ENCODE measurements at regions not wholly inside any gene's neighbourhood (a gene's known extent, or its start where the extent isn't known, plus 50 kb on each side); places are given as distances from the start of the nearest gene placed in this dataset.

DNA sequence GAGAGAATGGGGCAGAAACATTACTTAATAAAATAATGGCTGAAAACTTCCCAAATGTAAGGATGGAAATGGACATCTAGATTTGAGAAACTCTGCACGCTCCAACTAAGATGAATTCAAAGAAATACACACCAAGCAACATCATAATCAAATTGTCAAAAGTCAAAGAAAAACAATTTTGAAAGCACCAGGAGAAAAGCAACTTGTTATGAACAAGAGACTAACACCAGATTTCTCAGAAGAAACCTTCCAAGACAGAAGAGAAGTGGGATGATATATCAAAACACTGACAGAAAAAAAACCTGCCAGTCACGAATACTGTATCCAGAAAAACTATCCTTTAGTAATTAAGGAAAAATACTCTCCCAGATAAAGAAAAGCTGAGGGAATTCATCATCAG, 208.6 kb upstream of the SAMSN1 start:
- ATAC-seq (replicated peaks in 1 of 2) (no peak), DNase-seq (no peak)
- no peaks in the 10 kb centered on the region for H3K27me3 Mint-ChIP-seq (ENCODE audit: low read depth)
- H3K4me1 Mint-ChIP-seq (ENCODE audit: low read depth): no peaks in the 10 kb centered on the region
- H3K4me3 Mint-ChIP-seq: no peak overlapping the region
- H3K9me3 Mint-ChIP-seq: peaks cover 0 to 2% of the 10 kb centered on the region in 2 donors
- no peak overlapping the region for H3K27ac Mint-ChIP-seq
- H3K36me3 Mint-ChIP-seq (ENCODE audit: insufficient read depth in 2 of 2): no peaks in the 10 kb centered on the region

DNA sequence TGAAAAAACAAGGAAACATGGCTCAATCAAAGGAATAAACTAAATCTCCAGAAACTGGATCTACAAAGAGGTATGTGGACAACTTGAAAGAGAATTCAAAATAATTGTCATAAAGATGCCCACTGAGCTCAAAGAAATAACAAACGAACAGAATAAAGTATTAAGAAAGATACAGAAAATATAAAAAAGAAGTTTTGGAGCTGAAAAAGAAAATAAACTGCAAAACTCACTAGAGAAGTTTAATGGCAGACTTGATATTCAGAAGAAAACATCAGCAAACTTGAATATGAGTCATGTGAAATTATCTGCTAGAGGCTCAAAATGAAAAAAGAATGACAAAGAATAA, 208.1 kb upstream of the SAMSN1 start:
- peaks cover 0 to 2% of the 10 kb centered on the region in 2 donors for H3K9me3 Mint-ChIP-seq
- H3K27me3 Mint-ChIP-seq (ENCODE audit: low read depth): no peaks in the 10 kb centered on the region
- H3K27ac Mint-ChIP-seq: no peak overlapping the region
- no peak overlapping the region for H3K4me3 Mint-ChIP-seq
- no peak for DNase-seq
- H3K4me1 Mint-ChIP-seq (ENCODE audit: low read depth): no peaks in the 10 kb centered on the region
- no peaks in the 10 kb centered on the region for H3K36me3 Mint-ChIP-seq (ENCODE audit: insufficient read depth in 2 of 2)
- ATAC-seq (replicated peaks in 1 of 2): no peak

DNA sequence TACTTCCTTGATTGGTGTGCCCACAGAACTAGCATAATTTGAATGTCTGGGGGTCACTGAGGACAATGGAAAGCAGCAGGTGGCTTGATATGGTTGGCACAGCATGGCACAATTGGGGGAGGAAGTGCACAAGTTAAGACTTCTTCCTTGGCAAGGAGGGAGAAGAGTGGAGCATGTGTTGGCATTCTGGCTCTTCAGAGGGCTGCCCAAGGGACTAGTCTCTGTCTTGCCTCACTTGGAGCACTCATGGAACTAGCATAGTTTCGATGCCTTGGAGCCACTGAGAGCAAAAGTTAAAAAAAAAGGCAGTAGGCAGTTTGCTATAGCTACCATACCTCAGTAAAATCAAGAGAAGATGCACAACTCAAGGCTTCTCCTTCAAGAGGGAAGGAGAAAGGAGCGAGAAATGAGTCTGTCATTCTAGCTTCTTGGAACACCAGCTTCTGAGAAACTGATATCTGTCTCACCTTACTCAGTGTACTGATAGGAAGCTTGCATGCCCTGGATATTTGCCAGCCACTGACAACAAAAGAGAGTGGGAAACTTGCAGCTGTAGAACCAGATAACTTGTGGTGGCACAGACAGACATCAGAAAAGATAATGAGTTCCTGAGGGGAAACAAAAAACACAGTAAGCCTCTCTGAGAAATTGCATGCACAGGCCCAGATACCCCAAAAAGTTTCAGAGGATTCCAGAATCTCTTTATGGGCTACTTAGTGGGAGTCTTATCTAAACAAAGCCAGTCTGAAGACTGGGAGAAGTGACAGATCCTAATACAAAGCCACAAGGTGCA, 207.5 kb upstream of the SAMSN1 start:
- Mint-ChIP-seq H3K36me3 (ENCODE audit: insufficient read depth in 2 of 2) (no peaks in the 10 kb centered on the region), H3K4me1 (ENCODE audit: low read depth) (no peaks in the 10 kb centered on the region), H3K9me3 (no peaks in the 10 kb centered on the region), H3K27me3 (ENCODE audit: low read depth) (no peaks in the 10 kb centered on the region), H3K27ac (no peak overlapping the region), H3K4me3 (no peak overlapping the region)
- ATAC-seq (replicated peaks in 1 of 2): no peak
- DNase-seq: no peak

DNA sequence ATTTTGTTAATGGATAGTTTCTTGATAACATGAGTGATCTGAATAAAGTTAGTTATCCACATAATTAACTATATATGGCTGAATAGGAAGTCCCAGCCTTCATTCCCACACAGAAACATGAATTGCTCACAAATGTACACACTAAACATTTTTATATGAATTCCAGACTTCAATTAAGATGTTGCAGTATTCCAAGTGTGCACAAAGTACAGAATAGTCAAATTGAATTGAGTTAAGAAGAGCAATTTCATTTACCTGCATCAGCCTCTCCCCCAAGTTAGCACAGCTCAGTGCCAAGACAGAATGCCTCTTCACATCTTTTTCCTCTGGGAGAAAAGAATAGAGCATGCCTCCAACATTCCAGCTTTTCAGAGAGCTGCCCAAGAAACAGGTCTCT, 207.0 kb upstream of the SAMSN1 start:
- Mint-ChIP-seq H3K27me3 (ENCODE audit: low read depth) (no peaks in the 10 kb centered on the region), H3K4me1 (ENCODE audit: low read depth) (no peaks in the 10 kb centered on the region), H3K9me3 (no peaks in the 10 kb centered on the region), H3K36me3 (ENCODE audit: insufficient read depth in 2 of 2) (no peaks in the 10 kb centered on the region), H3K27ac (no peak overlapping the region), H3K4me3 (no peak overlapping the region)
- DNase-seq: no peak
- ATAC-seq (replicated peaks in 1 of 2): no peak

DNA sequence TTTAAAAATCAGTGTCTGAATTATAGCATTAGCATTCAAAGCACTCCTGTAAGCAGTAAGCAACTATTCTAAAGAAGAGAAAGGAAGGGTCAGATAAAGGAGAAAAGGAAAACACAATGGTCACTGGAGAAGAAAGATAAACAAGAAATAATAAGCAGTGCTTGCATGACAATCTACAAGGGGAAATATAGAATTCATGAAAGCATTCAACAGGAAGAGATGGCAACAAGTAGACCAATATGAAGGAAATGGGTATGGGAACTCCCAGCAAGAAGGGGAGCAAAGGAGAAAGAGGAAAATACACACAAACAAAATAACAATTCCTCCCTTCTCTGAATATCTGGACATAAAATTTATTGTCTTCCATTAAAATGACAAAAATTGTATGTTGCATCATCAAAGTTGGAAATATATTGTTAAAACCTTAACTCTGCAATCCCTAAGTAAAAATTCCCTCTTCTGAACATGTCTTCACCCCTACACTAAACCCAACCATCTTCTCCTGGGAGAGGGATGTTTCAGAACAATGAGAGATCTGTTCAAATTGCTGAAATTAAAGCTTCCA, 206.3 kb upstream of the SAMSN1 start:
- ATAC-seq (replicated peaks in 1 of 2) (no peak), DNase-seq (no peak)
- Mint-ChIP-seq H3K4me3 (no peak overlapping the region), H3K27me3 (ENCODE audit: low read depth) (no peaks in the 10 kb centered on the region), H3K36me3 (ENCODE audit: insufficient read depth in 2 of 2) (no peaks in the 10 kb centered on the region), H3K9me3 (no peaks in the 10 kb centered on the region), H3K4me1 (ENCODE audit: low read depth) (no peaks in the 10 kb centered on the region), H3K27ac (no peak overlapping the region)

DNA sequence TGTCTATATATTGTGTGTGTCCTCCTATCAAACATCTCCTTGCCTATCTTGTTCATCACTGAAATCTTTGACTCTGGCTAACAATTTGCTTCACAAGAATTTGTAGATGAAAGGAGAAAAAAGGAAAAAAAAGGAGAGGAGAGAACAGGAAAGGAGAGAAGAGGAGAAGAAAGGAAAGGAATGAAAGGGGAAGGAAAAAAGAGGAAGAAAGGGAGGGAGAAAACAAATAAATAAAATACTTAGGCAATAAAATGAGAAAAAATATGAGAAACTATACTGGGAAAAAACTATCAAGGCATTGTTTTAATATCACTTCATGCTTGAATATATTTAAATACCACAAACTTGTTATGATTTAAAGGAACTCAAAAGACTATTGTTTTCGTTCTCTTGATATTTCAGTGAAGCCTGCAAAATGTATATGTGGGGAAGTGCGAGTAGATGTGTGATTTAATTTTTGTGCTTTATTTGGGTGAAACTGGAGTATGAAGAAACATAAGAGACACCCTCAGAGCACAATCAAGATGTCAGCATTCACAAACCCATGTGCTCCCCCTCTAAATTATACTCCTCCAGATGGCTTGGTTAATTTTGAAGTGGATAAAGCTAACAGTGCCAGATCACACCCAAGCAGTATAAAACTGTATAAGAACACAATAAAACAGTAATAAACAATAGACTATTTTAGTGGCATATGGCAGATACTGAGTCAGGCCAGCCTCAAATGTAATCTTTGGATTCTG, 205.7 kb upstream of the SAMSN1 start:
- DNase-seq: no peak
- no peak for ATAC-seq (replicated peaks in 1 of 2)
- no peaks in the 10 kb centered on the region for H3K27me3 Mint-ChIP-seq (ENCODE audit: low read depth)
- no peaks in the 10 kb centered on the region for H3K36me3 Mint-ChIP-seq (ENCODE audit: insufficient read depth in 2 of 2)
- H3K27ac Mint-ChIP-seq: no peak overlapping the region
- no peaks in the 10 kb centered on the region for H3K9me3 Mint-ChIP-seq
- no peak overlapping the region for H3K4me3 Mint-ChIP-seq
- H3K4me1 Mint-ChIP-seq (ENCODE audit: low read depth): no peaks in the 10 kb centered on the region

DNA sequence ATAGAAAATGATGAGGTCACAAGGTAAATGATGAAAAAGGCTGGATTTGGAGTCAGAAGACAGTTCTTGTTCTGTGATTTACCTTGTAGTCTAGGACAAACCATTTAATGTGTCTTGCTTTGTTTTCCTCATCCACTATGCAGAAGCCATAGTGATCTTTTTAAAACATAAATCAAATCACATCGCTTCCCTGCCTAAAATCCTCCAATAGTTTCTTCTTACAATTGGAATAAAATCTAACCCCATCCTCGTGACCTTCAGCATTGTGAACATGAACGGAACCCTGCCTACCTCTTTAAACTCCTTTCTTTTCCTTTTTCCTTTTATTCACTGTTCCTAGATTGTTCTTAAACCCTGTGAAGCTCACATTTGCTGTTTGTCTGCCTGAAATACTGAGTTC, 204.9 kb upstream of the SAMSN1 start:
- H3K27ac Mint-ChIP-seq: no peak overlapping the region
- peaks cover 0 to 1% of the 10 kb centered on the region in 2 donors for H3K36me3 Mint-ChIP-seq (ENCODE audit: insufficient read depth in 2 of 2)
- no peak for ATAC-seq (replicated peaks in 1 of 2)
- peaks cover 0 to 3% of the 10 kb centered on the region in 2 donors for H3K9me3 Mint-ChIP-seq
- no peak for DNase-seq
- H3K4me1 Mint-ChIP-seq (ENCODE audit: low read depth): no peaks in the 10 kb centered on the region
- no peak overlapping the region for H3K4me3 Mint-ChIP-seq
- H3K27me3 Mint-ChIP-seq (ENCODE audit: low read depth): no peaks in the 10 kb centered on the region

GRCh38 chr21:14750041-14750440, 203.9 kb upstream of the SAMSN1 start:
- H3K4me3 Mint-ChIP-seq: no peak overlapping the region
- no peak for ATAC-seq (replicated peaks in 1 of 2)
- no peaks in the 10 kb centered on the region for H3K27me3 Mint-ChIP-seq (ENCODE audit: low read depth)
- peaks cover 0 to 1% of the 10 kb centered on the region in 2 donors for H3K36me3 Mint-ChIP-seq (ENCODE audit: insufficient read depth in 2 of 2)
- H3K27ac Mint-ChIP-seq: no peak overlapping the region
- peaks cover 0 to 3% of the 10 kb centered on the region in 2 donors for H3K9me3 Mint-ChIP-seq
- no peak for DNase-seq
- H3K4me1 Mint-ChIP-seq (ENCODE audit: low read depth): no peaks in the 10 kb centered on the region

- H3K4me3 Mint-ChIP-seq: no peak overlapping the region
These were observed 202.5 kb upstream of the SAMSN1 start for GRCh38 chr21:14748662-14749061.

GRCh38 chr21:14744368-14744767, 198.3 kb upstream of the SAMSN1 start:
- Mint-ChIP-seq H3K27ac (no peak overlapping the region), H3K9me3 (peaks cover 0 to 5% of the 10 kb centered on the region in 2 donors), H3K4me3 (no peak overlapping the region), H3K36me3 (ENCODE audit: insufficient read depth in 2 of 2) (peaks cover 2 to 5% of the 10 kb centered on the region in 2 donors), H3K27me3 (ENCODE audit: low read depth) (no peaks in the 10 kb centered on the region), H3K4me1 (ENCODE audit: low read depth) (no peaks in the 10 kb centered on the region)
- ATAC-seq (replicated peaks in 1 of 2) (no peak), DNase-seq (no peak)

More at GRCh38 chr21:14748662-14749061, 202.5 kb upstream of the SAMSN1 start:
- ATAC-seq (replicated peaks in 1 of 2) (no peak), DNase-seq (no peak)
- Mint-ChIP-seq H3K27me3 (ENCODE audit: low read depth) (no peaks in the 10 kb centered on the region), H3K36me3 (ENCODE audit: insufficient read depth in 2 of 2) (peaks cover 1 to 2% of the 10 kb centered on the region in 2 donors), H3K27ac (no peak overlapping the region), H3K4me1 (ENCODE audit: low read depth) (no peaks in the 10 kb centered on the region), H3K9me3 (peaks cover 0 to 4% of the 10 kb centered on the region in 2 donors)

DNA sequence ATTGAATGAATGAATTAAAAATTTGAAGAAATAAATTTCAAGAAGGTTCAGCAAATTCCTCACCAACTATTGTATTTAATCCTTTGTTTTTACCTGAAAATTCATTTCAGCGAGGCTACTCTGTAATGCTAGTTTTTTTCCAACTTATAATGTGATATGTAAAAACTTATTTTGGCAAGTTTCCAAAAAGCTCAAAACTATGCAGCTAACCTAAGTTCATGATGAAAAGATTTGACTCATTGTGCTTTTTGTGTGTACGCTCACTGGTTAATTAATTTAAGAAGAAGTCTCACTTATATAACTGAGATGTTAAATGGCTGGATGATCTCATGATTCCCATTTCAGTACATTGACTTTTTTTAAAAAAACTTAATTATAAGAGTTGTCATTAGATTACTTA, 196.0 kb upstream of the SAMSN1 start:
- H3K4me1 Mint-ChIP-seq (ENCODE audit: low read depth): peaks cover 9% of the 10 kb centered on the region
- DNase-seq (no peak), ATAC-seq (replicated peaks in 1 of 2) (no peak)
- H3K4me3 Mint-ChIP-seq: no peak overlapping the region
- H3K27me3 Mint-ChIP-seq (ENCODE audit: low read depth): no peaks in the 10 kb centered on the region
- H3K9me3 Mint-ChIP-seq: peaks cover 0 to 5% of the 10 kb centered on the region in 2 donors
- peaks cover 2 to 5% of the 10 kb centered on the region in 2 donors for H3K36me3 Mint-ChIP-seq (ENCODE audit: insufficient read depth in 2 of 2)
- H3K27ac Mint-ChIP-seq: no peak overlapping the region

- peaks cover 0 to 4% of the 10 kb centered on the region in 2 donors for H3K9me3 Mint-ChIP-seq
- H3K27me3 Mint-ChIP-seq (ENCODE audit: low read depth): no peaks in the 10 kb centered on the region
- H3K4me1 Mint-ChIP-seq (ENCODE audit: low read depth): peaks cover 18% of the 10 kb centered on the region
- DNase-seq (no peak), ATAC-seq (replicated peaks in 1 of 2) (no peak)
- H3K27ac Mint-ChIP-seq: no peak overlapping the region
- peaks cover 2 to 5% of the 10 kb centered on the region in 2 donors for H3K36me3 Mint-ChIP-seq (ENCODE audit: insufficient read depth in 2 of 2)
- H3K4me3 Mint-ChIP-seq: no peak overlapping the region
These were observed 195.1 kb upstream of the SAMSN1 start for GRCh38 chr21:14741256-14741655.

DNA sequence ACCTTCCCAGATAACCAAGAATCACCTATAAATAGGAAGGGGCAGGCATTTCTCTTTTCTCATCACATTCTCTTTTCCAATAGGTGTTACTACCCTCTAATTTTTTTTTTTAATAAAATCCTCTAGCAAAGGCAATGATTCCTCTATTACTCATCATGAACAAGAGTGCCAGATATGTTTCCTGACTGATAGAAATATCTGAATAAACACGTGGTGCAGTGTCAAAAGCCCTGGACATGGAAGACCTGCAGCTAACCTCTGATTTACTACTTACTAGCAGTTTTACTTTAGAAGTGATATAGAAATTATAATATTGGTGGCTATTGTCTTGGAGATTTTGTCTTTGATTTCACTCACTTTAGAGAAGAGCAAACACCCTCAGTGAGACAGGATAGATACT, 194.6 kb upstream of the SAMSN1 start:
- no peaks in the 10 kb centered on the region for H3K27me3 Mint-ChIP-seq (ENCODE audit: low read depth)

More for the DNA sequence above, 194.6 kb upstream of the SAMSN1 start:
- Mint-ChIP-seq H3K36me3 (ENCODE audit: insufficient read depth in 2 of 2) (peaks cover 2 to 3% of the 10 kb centered on the region in 2 donors), H3K4me1 (ENCODE audit: low read depth) (peaks cover 22% of the 10 kb centered on the region), H3K4me3 (no peak overlapping the region), H3K27ac (peak overlapping the region; percentile 13), H3K9me3 (peaks cover 0 to 3% of the 10 kb centered on the region in 2 donors)
- DNase-seq (no peak), ATAC-seq (replicated peaks in 1 of 2) (no peak)
